GM12891 (cell line): ENCODE measurements at regions not wholly inside any gene's neighbourhood (a gene's known extent, or its start where the extent isn't known, plus 50 kb on each side); places are given as distances from the start of the nearest gene placed in this dataset.
"Not testable (repeated sequence)": the region's sequence is repeated elsewhere in the genome, so short reads cannot be mapped to it uniquely, and the experiment has no call there.

Source experiments
- DNase-seq: peaks from one replicate; pipeline ENCODE4 v3.0.0; 2011; ENCODE audit warnings: low spot score; ENCODE audit not compliant: insufficient read length
- FAIRE-seq: peaks from 2 replicates; lab custom pipeline; 2011; peaks lifted over from hg19 to GRCh38; lab: Jason Lieb, UNC
- PAX5 ChIP-seq: IDR thresholded peaks from 2 replicates; pipeline ENCODE4 v1.6.1; 2011; ENCODE audit warnings: low read length, moderate library complexity, mild to moderate bottlenecking; ENCODE audit not compliant: insufficient read depth, severe bottlenecking
- POLR2A ChIP-seq: IDR thresholded peaks from 2 replicates; pipeline ENCODE4 v1.6.1; 2011; ENCODE audit warnings: low read depth, low read length, control low read depth
- POLR2AphosphoS5 ChIP-seq: IDR thresholded peaks from 2 replicates; pipeline ENCODE4 v1.6.1; 2011; ENCODE audit warnings: low read depth, low read length, control low read depth
- POU2F2 ChIP-seq: IDR thresholded peaks from 2 replicates; pipeline ENCODE4 v1.6.1; 2011; ENCODE audit warnings: low read depth, mild to moderate bottlenecking, control low read depth, low read length, moderate library complexity
- SPI1 ChIP-seq: IDR thresholded peaks from 2 replicates; pipeline ENCODE4 v1.6.1; 2011; ENCODE audit warnings: low read depth, low read length, control low read depth
- TAF1 ChIP-seq: IDR thresholded peaks from 2 replicates; pipeline ENCODE4 v1.6.1; 2011; ENCODE audit warnings: low read depth, low read length, control low read depth

- DNase-seq, result no peak
- FAIRE-seq, result no peak
- TF ChIP-seq POLR2A (no peak), POU2F2 (no peak), PAX5 (no peak), SPI1 (no peak), TAF1 (no peak), POLR2AphosphoS5 (no peak)
These were observed 570.1 kb upstream of the ACTRT1 start for GRCh38 chrX:128622296-128622695.

GRCh38 chrX:128619490-128619889 is 567.3 kb upstream of the ACTRT1 start:
- DNase-seq (no peak), FAIRE-seq (no peak)
- TF ChIP-seq SPI1 (no peak), POLR2AphosphoS5 (no peak), PAX5 (no peak)

GRCh38 chrX:128616933-128617332 is 564.7 kb upstream of the ACTRT1 start:
- DNase-seq, result no peak
- no peak for FAIRE-seq
- TF ChIP-seq POLR2A (no peak), PAX5 (no peak), SPI1 (no peak), POU2F2 (no peak), POLR2AphosphoS5 (no peak), TAF1 (no peak)

- DNase-seq, FAIRE-seq: not testable (repeated sequence)
These were observed 554.6 kb upstream of the ACTRT1 start for GRCh38 chrX:128606817-128607216.

GRCh38 chrX:128606357-128606756 is 554.2 kb upstream of the ACTRT1 start:
- not testable (repeated sequence) for FAIRE-seq, DNase-seq

GRCh38 chrX:128601706-128602105 is 549.5 kb upstream of the ACTRT1 start:
- DNase-seq (no peak), FAIRE-seq (no peak)
- TF ChIP-seq POU2F2 (no peak), TAF1 (no peak), POLR2AphosphoS5 (no peak), POLR2A (no peak)

GRCh38 chrX:128599632-128600031 is 547.4 kb upstream of the ACTRT1 start:
- FAIRE-seq (no peak), DNase-seq (no peak)
- TF ChIP-seq POU2F2, result no peak
- no peak for TF ChIP-seq TAF1
- TF ChIP-seq POLR2A, result no peak
- TF ChIP-seq SPI1, result no peak
- no peak for TF ChIP-seq PAX5
- TF ChIP-seq POLR2AphosphoS5, result no peak

- TF ChIP-seq PAX5, result no peak
- no peak for TF ChIP-seq TAF1
- no peak for TF ChIP-seq SPI1
- no peak for TF ChIP-seq POLR2AphosphoS5
- TF ChIP-seq POU2F2, result no peak
- TF ChIP-seq POLR2A, result no peak
- no peak for FAIRE-seq
- no peak for DNase-seq
These were observed 529.8 kb upstream of the ACTRT1 start for GRCh38 chrX:128582036-128582435.

GRCh38 chrX:128581615-128582014 is 529.4 kb upstream of the ACTRT1 start:
- FAIRE-seq (no peak), DNase-seq (no peak)
- TF ChIP-seq SPI1 (no peak), POLR2A (no peak), POU2F2 (no peak), POLR2AphosphoS5 (no peak), TAF1 (no peak), PAX5 (no peak)

- TF ChIP-seq PAX5, result no peak
- TF ChIP-seq POU2F2, result no peak
- no peak for TF ChIP-seq SPI1
- TF ChIP-seq POLR2A, result no peak
- no peak for TF ChIP-seq POLR2AphosphoS5
- no peak for TF ChIP-seq TAF1
- DNase-seq (no peak), FAIRE-seq (no peak)
These were observed 490.9 kb upstream of the ACTRT1 start for GRCh38 chrX:128543114-128543513.

GRCh38 chrX:128518508-128518907 is 466.3 kb upstream of the ACTRT1 start:
- TF ChIP-seq TAF1 (no peak), POU2F2 (no peak), SPI1 (no peak), PAX5 (no peak), POLR2AphosphoS5 (no peak), POLR2A (no peak)
- DNase-seq, result no peak
- peak; percentile 33 for FAIRE-seq
